H1 (cell line): ENCODE measurements at regions not wholly inside any gene's neighbourhood (a gene's known extent, or its start where the extent isn't known, plus 50 kb on each side); places are given as distances from the start of the nearest gene placed in this dataset.

Source experiments
- CTCF ChIA-PET: fragments of 300-600 bp; sonication (Branson Sonifier 250); formaldehyde crosslinking; loops from one replicate; lab custom pipeline; 2021; ENCODE audit not compliant: partially characterized antibody; lab: Charles Lee
- POLR2A ChIA-PET: fragments of 300-600 bp; sonication (Branson Sonifier 250); formaldehyde crosslinking; loops from one replicate; lab custom pipeline; 2021; ENCODE audit warnings: inconsistent platforms; ENCODE audit not compliant: partially characterized antibody; lab: Charles Lee
- DNase-seq, 2 experiments: peaks; one replicate each; pipeline versions ENCODE4 v3.0.0 to v3.0.0-alpha.2; 2010 to 2022; ENCODE audit warnings: low spot score in 2 of 2, low read depth in 1 of 2, mixed read lengths in 1 of 2
- FAIRE-seq: peaks from 2 replicates; lab custom pipeline; 2011; peaks lifted over from hg19 to GRCh38; lab: Jason Lieb, UNC
- H2AFZ ChIP-seq: 2 replicates; pipeline ENCODE4 v1.8.1; 2012; ENCODE audit warnings: low read length, inconsistent platforms
- H2AK5ac ChIP-seq: 2 replicates; pipeline ENCODE4 v1.6.1; 2013; ENCODE audit warnings: low read depth, low read length
- H2BK120ac ChIP-seq: replicated peaks from 2 replicates; pipeline ENCODE3; 2013; ENCODE audit warnings: low read depth, low read length, inconsistent platforms
- H2BK12ac ChIP-seq: 2 replicates; pipeline ENCODE4 v1.6.1; 2013; ENCODE audit warnings: low read depth, low read length
- H2BK15ac ChIP-seq: 2 replicates; pipeline ENCODE4 v1.6.1; 2013; ENCODE audit warnings: low read length
- H2BK20ac ChIP-seq: 2 replicates; pipeline ENCODE4 v1.6.1; 2013; ENCODE audit warnings: low read length
- H2BK5ac ChIP-seq: 2 replicates; pipeline ENCODE4 v1.6.1; 2013; ENCODE audit warnings: low read depth, low read length
- H3K14ac ChIP-seq: 2 replicates; pipeline ENCODE4 v1.6.1; 2013; ENCODE audit warnings: inconsistent platforms; ENCODE audit not compliant: insufficient read length
- H3K18ac ChIP-seq: 2 replicates; pipeline ENCODE4 v1.6.1; 2013; ENCODE audit warnings: low read length; ENCODE audit errors: extremely low read depth
- H3K23ac ChIP-seq: 2 replicates; pipeline ENCODE4 v1.6.1; 2013; ENCODE audit warnings: inconsistent platforms; ENCODE audit not compliant: insufficient read length
- H3K23me2 ChIP-seq: 2 replicates; pipeline ENCODE4 v1.6.1; 2013; ENCODE audit warnings: low read depth, low read length
- H3K27ac ChIP-seq: 2 replicates; pipeline ENCODE4 v1.6.1; 2011; ENCODE audit warnings: low read depth, low read length, inconsistent platforms
- H3K27me3 ChIP-seq, 4 experiments: replicated peaks in 1 of 4; 1 replicate in 1 of 4; 2 replicates in 3 of 4; pipeline versions ENCODE4 v1.6.1 to v1.8.1; 2011 to 2013; ENCODE audit warnings: low read length in 3 of 4, mild to moderate bottlenecking in 3 of 4, inconsistent platforms in 2 of 4, mixed read lengths in 2 of 4, moderate library complexity in 1 of 4; ENCODE audit not compliant: control insufficient read depth in 3 of 4, insufficient read depth in 3 of 4; ENCODE audit errors: extremely low read depth in 1 of 4
- H3K36me3 ChIP-seq, 4 experiments: 2 replicates each; pipeline versions ENCODE4 v1.6.1 to v1.8.1; 2011 to 2013; ENCODE audit warnings: mild to moderate bottlenecking in 4 of 4, low read length in 3 of 4, moderate library complexity in 2 of 4, control low read depth in 1 of 4, inconsistent platforms in 1 of 4; ENCODE audit not compliant: insufficient read depth in 4 of 4, control insufficient read depth in 2 of 4
- H3K4ac ChIP-seq: replicated peaks from 2 replicates; pipeline ENCODE3; 2013; ENCODE audit warnings: low read length, low read depth, mixed read lengths, inconsistent platforms; ENCODE audit not compliant: insufficient read length
- H3K4me1 ChIP-seq, 4 experiments: replicated peaks in 1 of 4; 1 replicate in 1 of 4; 2 replicates in 3 of 4; pipeline versions ENCODE4 v1.6.1 to v1.8.1; 2011 to 2013; ENCODE audit warnings: low read length in 3 of 4, inconsistent platforms in 2 of 4, mixed read lengths in 1 of 4; ENCODE audit not compliant: insufficient read depth in 4 of 4, control insufficient read depth in 3 of 4
- H3K4me2 ChIP-seq, 2 experiments: 2 replicates each; pipeline versions ENCODE4 v1.6.1 to v1.8.1; 2011 to 2013; ENCODE audit warnings: low read depth in 2 of 2, low read length in 2 of 2, control low read depth in 1 of 2, inconsistent platforms in 1 of 2, mild to moderate bottlenecking in 1 of 2; ENCODE audit not compliant: insufficient read depth in 1 of 2
- H3K4me3 ChIP-seq, 4 experiments: fragments of 200-600, 300-600 bp in 1 of 4; sonication (generic), shearing (Covaris generic), sonication (Bioruptor Twin) in 1 of 4; 2 replicates each; pipeline versions ENCODE4 v1.5.1 to v1.8.1; 2011 to 2016; ENCODE audit warnings: low read length in 4 of 4, low read depth in 3 of 4, control low read depth in 2 of 4, inconsistent platforms in 2 of 4, mild to moderate bottlenecking in 2 of 4, mixed read lengths in 1 of 4, moderate library complexity in 1 of 4; ENCODE audit not compliant: insufficient read depth in 2 of 4; ENCODE audit errors: extremely low read depth in 1 of 4
- H3K56ac ChIP-seq: replicated peaks from 2 replicates; pipeline ENCODE3; 2013; ENCODE audit warnings: low read depth, mild to moderate bottlenecking, mixed read lengths, low read length, inconsistent platforms; ENCODE audit not compliant: insufficient read length
- H3K79me1 ChIP-seq: 2 replicates; pipeline ENCODE4 v1.6.1; 2013; ENCODE audit warnings: low read depth, low read length, control low read depth
- H3K79me2 ChIP-seq, 2 experiments: 2 replicates each; pipeline versions ENCODE4 v1.6.1 to v1.8.1; 2012 to 2013; ENCODE audit warnings: low read length in 2 of 2, mild to moderate bottlenecking in 2 of 2, inconsistent platforms in 1 of 2; ENCODE audit not compliant: insufficient read depth in 2 of 2, control insufficient read depth in 1 of 2
- H3K9ac ChIP-seq, 4 experiments: replicated peaks in 1 of 4; 1 replicate in 1 of 4; 2 replicates in 3 of 4; pipeline versions ENCODE4 v1.6.1 to v1.8.1; 2011 to 2013; ENCODE audit warnings: low read depth in 3 of 4, low read length in 3 of 4, control low read depth in 2 of 4, mild to moderate bottlenecking in 2 of 4, moderate library complexity in 2 of 4, inconsistent platforms in 1 of 4; ENCODE audit errors: extremely low read depth in 1 of 4
- H3K9me3 ChIP-seq, 2 experiments: 2 replicates each; pipeline versions ENCODE4 v1.6.1 to v1.8.1; 2012 to 2013; ENCODE audit warnings: mild to moderate bottlenecking in 2 of 2, moderate library complexity in 2 of 2, control low read depth in 1 of 2, inconsistent platforms in 1 of 2, low read depth in 1 of 2, low read length in 1 of 2, mixed read lengths in 1 of 2; ENCODE audit not compliant: insufficient read depth in 2 of 2
- H4K20me1 ChIP-seq, 2 experiments: replicated peaks in 1 of 2; 2 replicates each; pipeline versions ENCODE3 to v1.8.1; 2011 to 2013; ENCODE audit warnings: inconsistent platforms in 2 of 2, low read length in 2 of 2, mild to moderate bottlenecking in 1 of 2; ENCODE audit not compliant: insufficient read depth in 2 of 2, control insufficient read depth in 1 of 2
- H4K5ac ChIP-seq: 2 replicates; pipeline ENCODE4 v1.6.1; 2013; ENCODE audit warnings: low read length, low read depth, mixed read lengths, inconsistent platforms; ENCODE audit not compliant: insufficient read length
- H4K8ac ChIP-seq: 2 replicates; pipeline ENCODE4 v1.8.0; 2013; ENCODE audit warnings: mild to moderate bottlenecking, moderate library complexity, low read length, inconsistent platforms; ENCODE audit not compliant: insufficient read depth; ENCODE audit errors: extremely low read depth
- H4K91ac ChIP-seq: replicated peaks from 2 replicates; pipeline ENCODE3; 2013; ENCODE audit warnings: low read length, mixed read lengths, inconsistent platforms; ENCODE audit not compliant: insufficient read length
- ASH2L ChIP-seq: fragments of 200-600, 300-600 bp; sonication (generic); IDR thresholded peaks from one replicate; pipeline ENCODE4 v1.7.1; 2017; ENCODE audit warnings: low read length
- BACH1 ChIP-seq: IDR thresholded peaks from 2 replicates; pipeline ENCODE4 v1.6.1; 2012; ENCODE audit warnings: low read length, improper control_type of control experiment
- CHD1 ChIP-seq: IDR thresholded peaks from 2 replicates; pipeline ENCODE4 v1.6.1; 2012; ENCODE audit warnings: low read depth, low read length, improper control_type of control experiment
- E2F6 ChIP-seq: IDR thresholded peaks from 2 replicates; pipeline ENCODE4 v1.6.1; 2012; ENCODE audit warnings: inconsistent platforms
- EGR1 ChIP-seq: IDR thresholded peaks from 2 replicates; pipeline ENCODE4 v1.6.1; 2011; ENCODE audit warnings: low read depth, low read length, borderline replicate concordance
- EZH2 ChIP-seq: fragments of 200-600 bp; sonication (generic); IDR thresholded peaks from 2 replicates; pipeline ENCODE4 v1.7.1; 2012; ENCODE audit warnings: low read depth, mild to moderate bottlenecking, moderate library complexity, low read length, inconsistent platforms; ENCODE audit not compliant: severe bottlenecking
- GABPA ChIP-seq: IDR thresholded peaks from 2 replicates; pipeline ENCODE4 v1.6.1; 2011; ENCODE audit warnings: mild to moderate bottlenecking, low read length, moderate library complexity, borderline replicate concordance; ENCODE audit not compliant: insufficient read depth
- KDM5A ChIP-seq: fragments of 200-600 bp; IDR thresholded peaks from 2 replicates; pipeline ENCODE4 v1.7.1; 2012; ENCODE audit warnings: mild to moderate bottlenecking, low read length, inconsistent platforms, mixed read lengths
- MAFK ChIP-seq: IDR thresholded peaks from 2 replicates; pipeline ENCODE4 v1.6.1; 2012; ENCODE audit warnings: low read depth, mild to moderate bottlenecking, improper control_type of control experiment, low read length
- NANOG ChIP-seq: IDR thresholded peaks from 2 replicates; pipeline ENCODE4 v1.6.1; 2011; ENCODE audit warnings: low read length, low read depth, mild to moderate bottlenecking, inconsistent platforms; ENCODE audit not compliant: insufficient read depth, poor library complexity, severe bottlenecking
- POLR2AphosphoS5 ChIP-seq: IDR thresholded peaks from 2 replicates; pipeline ENCODE4 v1.6.1; 2011; ENCODE audit warnings: low read depth, low read length
- POU5F1 ChIP-seq: IDR thresholded peaks from 2 replicates; pipeline ENCODE4 v1.6.1; 2011; ENCODE audit warnings: low read depth, mild to moderate bottlenecking, low read length, moderate library complexity
- SIRT6 ChIP-seq: IDR thresholded peaks from one replicate; pipeline ENCODE4 v1.7.1; 2012; ENCODE audit warnings: low read length, inconsistent platforms
- SRF ChIP-seq: IDR thresholded peaks from 2 replicates; pipeline ENCODE4 v1.6.1; 2011; ENCODE audit warnings: mild to moderate bottlenecking, low read depth, low read length, moderate library complexity
- TAF1 ChIP-seq: IDR thresholded peaks from 2 replicates; pipeline ENCODE4 v1.6.1; 2011; ENCODE audit warnings: mild to moderate bottlenecking, low read depth, low read length
- ZNF274 ChIP-seq: IDR thresholded peaks from 2 replicates; pipeline ENCODE4 v1.7.0; 2012; ENCODE audit warnings: low read length, borderline replicate concordance; ENCODE audit errors: extremely low read depth
- WGBS, 2 experiments: shearing (Covaris generic) in 1 of 2; methylation state at CpG; one replicate each; pipeline versions ENCODE4 v1.1.6 to v1.1.7; 2013 to 2015; ENCODE audit warnings: low lambda C conversion rate in 2 of 2, mixed read lengths in 2 of 2, inconsistent platforms in 1 of 2, low coverage in 1 of 2, missing lambda C conversion rate in 1 of 2; ENCODE audit not compliant: insufficient replicate concordance in 2 of 2, insufficient coverage in 1 of 2, insufficient read length in 1 of 2; ENCODE audit errors: extremely low coverage in 1 of 2, missing lambda C conversion rate in 1 of 2; 5-methylcytosine and 5-hydroxymethylcytosine counted together

GRCh38 chr2:23327887-23328286, 57.1 kb upstream of the KLHL29 start:
- no peak for FAIRE-seq
- H2BK20ac ChIP-seq = no peak overlapping the region
- H4K20me1 ChIP-seq = no peaks in the 10 kb centered on the region
- no peaks in the 10 kb centered on the region for H3K79me1 ChIP-seq
- no peak overlapping the region for H3K18ac ChIP-seq
- H2BK15ac ChIP-seq = no peak overlapping the region
- no peak overlapping the region for H3K23ac ChIP-seq
- no peak overlapping the region for H4K91ac ChIP-seq
- no peak overlapping the region for H3K56ac ChIP-seq
- no peaks in the 10 kb centered on the region for H3K27me3 ChIP-seq
- no peak overlapping the region for H2BK12ac ChIP-seq
- H3K4me2 ChIP-seq = no peak overlapping the region
- H3K4me3 ChIP-seq = no peak overlapping the region
- no peaks in the 10 kb centered on the region for H3K23me2 ChIP-seq
- no peak overlapping the region for H3K4ac ChIP-seq
- H3K36me3 ChIP-seq = no peaks in the 10 kb centered on the region
- H2AFZ ChIP-seq = no peak overlapping the region
- ChIA-PET POLR2A (no interaction called here), CTCF (interaction anchor here (1.0 to 1.9 kb wide), 5 partner anchors 15 to 124 kb away, joined by 3 to 8 read pairs (median 4); no protein-coding TSS in a partner anchor)
- WGBS, 2 experiments = 89% methylated on average over 3 of the region's 3 CpGs; no CpG with 5 or more reads in 1 of the 2 experiments
- H4K8ac ChIP-seq = no peak overlapping the region
- no peaks in the 10 kb centered on the region for H3K79me2 ChIP-seq
- H4K5ac ChIP-seq = no peak overlapping the region
- no peak overlapping the region for H3K27ac ChIP-seq
- H3K4me1 ChIP-seq = 0 out of 7 replicates have a peak, but pooled peaks cover 0 to 2% (median 0%) of the 10 kb centered on the region in 4 experiments
- H3K14ac ChIP-seq = no peak overlapping the region
- no peak overlapping the region for H3K9ac ChIP-seq
- no peak overlapping the region for H2AK5ac ChIP-seq
- H3K9me3 ChIP-seq = no peaks in the 10 kb centered on the region
- DNase-seq = no peak
- H2BK120ac ChIP-seq = no peak overlapping the region
- no peak overlapping the region for H2BK5ac ChIP-seq
- TF ChIP-seq POU5F1 (no peak), CHD1 (no peak), NANOG (no peak), KDM5A (no peak), GABPA (no peak), POLR2AphosphoS5 (no peak), BACH1 (no peak), EGR1 (no peak), EZH2 (no peak), SRF (no peak), TAF1 (no peak), ASH2L (no peak), E2F6 (no peak), ZNF274 (no peak), MAFK (no peak), SIRT6 (no peak)
